ENCODE measurements at regions not wholly inside any gene's neighbourhood (a gene's known extent, or its start where the extent isn't known, plus 50 kb on each side); places are given as distances from the start of the nearest gene placed in this dataset.

DNA sequence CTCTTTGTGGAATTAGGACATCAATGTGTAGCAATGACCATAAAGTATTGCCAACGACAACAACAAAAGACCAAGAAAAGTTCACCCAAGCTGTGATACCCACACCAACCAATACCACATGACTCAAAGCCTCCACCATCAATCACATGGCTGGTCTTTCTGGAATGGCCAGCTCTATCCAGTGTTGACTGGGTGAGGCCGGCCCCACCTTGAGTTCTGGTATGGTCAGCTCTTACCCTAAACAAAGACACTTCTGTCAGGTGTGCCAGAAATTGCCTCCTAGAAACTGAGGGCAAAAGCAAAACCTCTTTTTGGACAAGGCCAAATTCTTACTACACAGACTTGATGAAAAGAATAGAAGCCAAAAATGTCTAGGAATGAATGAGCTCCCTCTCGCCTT lies 331.5 kb downstream of the ZNF608 start:
- TF ChIP-seq, protein P1, sequence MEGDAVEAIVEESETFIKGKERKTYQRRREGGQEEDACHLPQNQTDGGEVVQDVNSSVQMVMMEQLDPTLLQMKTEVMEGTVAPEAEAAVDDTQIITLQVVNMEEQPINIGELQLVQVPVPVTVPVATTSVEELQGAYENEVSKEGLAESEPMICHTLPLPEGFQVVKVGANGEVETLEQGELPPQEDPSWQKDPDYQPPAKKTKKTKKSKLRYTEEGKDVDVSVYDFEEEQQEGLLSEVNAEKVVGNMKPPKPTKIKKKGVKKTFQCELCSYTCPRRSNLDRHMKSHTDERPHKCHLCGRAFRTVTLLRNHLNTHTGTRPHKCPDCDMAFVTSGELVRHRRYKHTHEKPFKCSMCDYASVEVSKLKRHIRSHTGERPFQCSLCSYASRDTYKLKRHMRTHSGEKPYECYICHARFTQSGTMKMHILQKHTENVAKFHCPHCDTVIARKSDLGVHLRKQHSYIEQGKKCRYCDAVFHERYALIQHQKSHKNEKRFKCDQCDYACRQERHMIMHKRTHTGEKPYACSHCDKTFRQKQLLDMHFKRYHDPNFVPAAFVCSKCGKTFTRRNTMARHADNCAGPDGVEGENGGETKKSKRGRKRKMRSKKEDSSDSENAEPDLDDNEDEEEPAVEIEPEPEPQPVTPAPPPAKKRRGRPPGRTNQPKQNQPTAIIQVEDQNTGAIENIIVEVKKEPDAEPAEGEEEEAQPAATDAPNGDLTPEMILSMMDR (IDR thresholded peaks at IDR 0.05; ENCODE audit: insufficient read depth, low read depth, low read length): no peak
- DNase-seq (ENCODE audit: low read depth): no peak
- H3K27me3 ChIP-seq (ENCODE audit: control insufficient read depth, insufficient read depth, low read length): no peaks in the 10 kb centered on the region
- ChIA-PET CTCF (no interaction called here), POLR2A (no interaction called here)
- H3K36me3 ChIP-seq (ENCODE audit: control insufficient read depth, insufficient read depth, low read length): no peaks in the 10 kb centered on the region
- no peak overlapping the region for H3K4me3 ChIP-seq (ENCODE audit: low read depth, low read length)

DNA sequence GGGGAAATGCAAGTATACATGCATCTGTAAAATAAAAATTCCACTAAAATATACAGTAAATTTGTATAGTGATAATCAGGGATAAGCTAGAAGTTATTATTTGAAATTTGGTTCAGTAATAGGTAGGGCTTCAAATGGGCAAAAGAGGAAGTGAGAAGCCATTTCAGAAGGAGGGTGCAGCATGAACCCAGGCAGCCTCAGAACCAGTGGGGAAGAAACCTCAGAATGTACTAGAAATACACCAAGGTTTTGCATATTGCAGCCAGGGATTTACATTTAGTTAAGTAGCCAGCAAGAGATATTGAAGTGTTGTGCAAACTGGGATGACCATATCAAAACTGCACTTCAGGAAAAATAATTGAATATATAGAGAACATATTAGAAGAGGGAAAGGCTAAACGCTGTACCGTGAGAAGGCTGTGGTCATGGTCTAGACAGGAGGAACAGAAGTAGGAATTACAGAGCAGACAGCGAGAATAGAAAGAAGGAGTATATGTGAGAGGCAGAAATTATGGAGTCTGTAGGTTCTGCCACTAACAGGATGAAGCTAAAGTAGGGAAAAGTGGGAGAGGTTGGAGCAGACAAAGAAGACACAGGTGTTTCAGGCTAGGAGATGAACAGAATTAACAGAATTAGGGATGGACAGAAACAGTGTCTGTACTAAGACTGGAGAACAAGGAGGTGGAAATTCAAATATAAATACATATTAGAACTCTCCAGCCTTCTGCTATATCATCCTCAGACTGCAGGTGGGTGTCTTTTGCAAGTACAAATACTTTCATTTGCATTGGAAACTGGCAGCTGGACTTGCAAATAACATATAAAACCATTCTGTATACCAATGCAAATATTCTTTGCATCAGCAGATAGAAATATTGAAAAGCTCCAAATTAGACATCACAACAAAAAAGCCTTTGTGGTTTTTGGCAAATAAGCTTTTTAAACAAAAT lies 335.6 kb downstream of the ZNF608 start:
- Histone ChIP-seq H3K4me3 (ENCODE audit: low read depth, low read length) (no peak overlapping the region), H3K36me3 (ENCODE audit: control insufficient read depth, insufficient read depth, low read length) (no peaks in the 10 kb centered on the region), H3K27me3 (ENCODE audit: control insufficient read depth, insufficient read depth, low read length) (no peaks in the 10 kb centered on the region)
- ChIA-PET CTCF (no interaction called here), POLR2A (no interaction called here)
- TF ChIP-seq, protein P1 (IDR thresholded peaks at IDR 0.05; ENCODE audit: insufficient read depth, low read depth, low read length): no peak
- DNase-seq (ENCODE audit: low read depth): no peak

DNA sequence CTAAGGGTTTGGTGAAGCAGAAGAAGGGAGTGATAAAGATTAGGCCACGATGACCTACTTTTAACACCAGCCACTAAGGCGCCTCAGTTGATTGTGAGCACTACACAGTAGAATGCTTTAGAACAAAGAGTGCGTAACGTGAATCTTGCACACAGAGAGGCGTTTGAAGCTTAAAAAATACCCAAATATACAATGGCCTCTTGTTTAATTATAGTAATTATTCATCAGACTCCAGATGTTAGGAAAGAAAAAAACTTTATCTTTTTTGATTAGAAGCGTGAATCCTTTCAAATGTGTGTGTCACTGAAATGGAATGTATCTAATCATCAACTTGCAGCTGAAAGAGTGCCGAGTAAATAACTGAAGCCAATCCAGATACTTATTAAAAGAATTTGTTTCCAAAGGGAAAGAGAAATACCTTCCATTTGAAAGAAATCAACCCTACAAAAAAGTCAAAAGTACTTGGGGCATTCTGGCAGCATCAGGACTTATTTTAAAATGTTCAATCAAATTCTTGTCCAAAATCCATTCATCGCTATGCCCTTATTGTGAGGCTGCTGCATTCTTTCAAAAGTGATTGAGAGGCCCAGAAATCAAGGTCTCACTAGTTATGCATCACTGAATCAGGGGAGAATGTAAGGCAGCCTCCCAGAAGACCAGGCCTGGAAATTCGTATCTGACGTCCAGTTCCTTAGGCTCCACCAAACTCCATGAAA lies 337.5 kb downstream of the ZNF608 start:
- no peak for DNase-seq (ENCODE audit: low read depth)
- ChIA-PET CTCF (no interaction called here), POLR2A (no interaction called here)

DNA sequence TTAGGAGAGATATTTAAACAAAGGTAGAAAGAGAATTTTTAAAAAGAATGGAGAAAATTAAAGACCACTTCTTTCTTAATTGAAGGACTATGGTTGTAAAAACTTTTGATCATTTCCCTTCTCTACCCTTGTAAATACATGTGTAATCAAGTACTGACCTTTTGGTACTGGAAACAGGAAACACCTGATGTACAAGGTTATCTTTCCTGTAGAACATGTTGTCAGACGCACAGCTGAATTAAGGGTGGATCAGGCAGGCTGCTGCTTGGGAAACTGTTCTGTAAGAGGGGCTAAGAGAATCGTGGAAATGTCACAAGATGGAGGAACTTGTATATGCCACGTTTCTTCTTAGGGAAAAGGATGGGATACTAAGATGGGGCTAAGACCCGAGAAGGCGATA lies 341.6 kb downstream of the ZNF608 start:
- POLR2A ChIA-PET: no interaction called here
- H3K27me3 ChIP-seq (ENCODE audit: control insufficient read depth, insufficient read depth, low read length): no peaks in the 10 kb centered on the region
- no peak for DNase-seq (ENCODE audit: low read depth)
- H3K36me3 ChIP-seq (ENCODE audit: control insufficient read depth, insufficient read depth, low read length): no peaks in the 10 kb centered on the region
- TF ChIP-seq, protein P1 (IDR thresholded peaks at IDR 0.05; ENCODE audit: insufficient read depth, low read depth, low read length): no peak
- CTCF ChIA-PET: no interaction called here
- H3K4me3 ChIP-seq (ENCODE audit: low read depth, low read length): no peak overlapping the region

More for the DNA sequence above, 337.5 kb downstream of the ZNF608 start:
- Histone ChIP-seq H3K4me3 (ENCODE audit: low read depth, low read length) (no peak overlapping the region), H3K36me3 (ENCODE audit: control insufficient read depth, insufficient read depth, low read length) (no peaks in the 10 kb centered on the region), H3K27me3 (ENCODE audit: control insufficient read depth, insufficient read depth, low read length) (no peaks in the 10 kb centered on the region)
- TF ChIP-seq, protein P1 (IDR thresholded peaks at IDR 0.05; ENCODE audit: insufficient read depth, low read depth, low read length): no peak

DNA sequence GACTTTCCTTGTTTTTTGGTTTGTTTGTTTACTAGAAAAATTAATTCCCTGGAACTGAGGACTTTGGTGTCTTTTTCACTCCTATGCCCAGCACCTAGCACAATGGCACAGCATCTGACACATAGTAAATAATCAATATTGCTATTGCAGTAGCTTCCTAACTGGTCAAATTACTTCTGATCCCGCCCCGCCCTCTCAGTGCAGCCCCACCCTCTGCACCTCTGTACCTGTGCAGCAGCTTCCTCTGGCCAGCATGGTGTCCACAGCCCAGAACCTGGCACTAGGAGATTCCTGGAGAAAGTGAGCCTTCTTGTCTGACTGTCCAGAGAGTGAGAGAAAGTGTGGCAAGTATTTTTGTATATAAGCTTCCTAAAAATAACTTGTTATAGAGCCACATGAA lies 343.2 kb downstream of the ZNF608 start:
- Histone ChIP-seq H3K4me3 (ENCODE audit: low read depth, low read length) (no peak overlapping the region), H3K36me3 (ENCODE audit: control insufficient read depth, insufficient read depth, low read length) (no peaks in the 10 kb centered on the region), H3K27me3 (ENCODE audit: control insufficient read depth, insufficient read depth, low read length) (no peaks in the 10 kb centered on the region)
- ChIA-PET POLR2A (no interaction called here), CTCF (no interaction called here)
- TF ChIP-seq, protein P1 (IDR thresholded peaks at IDR 0.05; ENCODE audit: insufficient read depth, low read depth, low read length): no peak
- no peak for DNase-seq (ENCODE audit: low read depth)
